ENCODE measurements at regions not wholly inside any gene's neighbourhood (a gene's known extent, or its start where the extent isn't known, plus 50 kb on each side); places are given as distances from the start of the nearest gene placed in this dataset.

DNA sequence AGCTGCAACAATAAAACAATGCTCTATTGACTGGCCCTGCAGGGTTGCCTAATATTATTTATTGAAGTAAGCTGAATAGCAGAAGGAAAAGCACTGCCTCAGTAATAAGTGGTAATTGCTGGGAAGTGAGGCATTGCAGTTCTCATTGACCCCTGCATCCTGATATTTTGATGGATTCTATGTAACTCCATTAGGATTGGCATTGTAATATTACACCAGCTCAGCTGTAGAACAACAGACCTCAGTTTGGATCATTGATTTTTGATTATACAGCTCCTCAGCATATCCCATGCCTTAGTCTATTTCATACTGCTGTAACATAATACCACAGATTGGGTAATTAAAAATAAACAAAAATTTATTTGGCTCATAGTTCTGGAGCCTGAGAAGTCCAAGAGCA is 650.6 kb upstream of the SALL1 start:
- no peak for DNase-seq (ENCODE audit: low read depth in 3 of 3)

DNA sequence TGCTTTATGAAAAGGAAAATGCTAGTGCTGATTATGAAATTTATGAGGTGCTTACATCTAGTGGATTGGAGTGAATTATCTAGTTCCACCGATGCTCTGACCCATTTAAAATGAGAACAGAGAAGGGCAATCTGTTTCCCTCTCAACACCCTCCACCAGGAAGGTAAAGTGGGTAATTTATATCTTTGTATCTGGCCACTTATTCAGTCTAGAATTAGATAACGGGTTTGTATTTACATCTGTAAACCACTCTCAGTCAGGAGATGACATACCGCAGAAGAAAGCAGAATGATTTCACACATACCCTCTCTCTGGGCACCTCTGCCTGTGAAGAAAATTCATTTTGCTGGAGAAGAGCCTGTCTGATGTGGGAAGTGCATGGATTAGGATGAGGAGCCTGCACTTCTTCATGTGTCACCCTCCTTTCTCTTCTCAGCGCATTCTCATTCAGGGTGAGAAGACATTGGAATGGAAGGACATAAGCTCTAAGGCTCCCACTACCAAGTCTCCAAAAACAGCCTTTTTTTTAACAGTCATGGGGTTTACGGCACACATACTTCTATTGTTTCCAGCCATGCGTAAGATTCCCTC is 646.7 kb upstream of the SALL1 start:
- DNase-seq (ENCODE audit: low read depth in 3 of 3), result no peak

DNA sequence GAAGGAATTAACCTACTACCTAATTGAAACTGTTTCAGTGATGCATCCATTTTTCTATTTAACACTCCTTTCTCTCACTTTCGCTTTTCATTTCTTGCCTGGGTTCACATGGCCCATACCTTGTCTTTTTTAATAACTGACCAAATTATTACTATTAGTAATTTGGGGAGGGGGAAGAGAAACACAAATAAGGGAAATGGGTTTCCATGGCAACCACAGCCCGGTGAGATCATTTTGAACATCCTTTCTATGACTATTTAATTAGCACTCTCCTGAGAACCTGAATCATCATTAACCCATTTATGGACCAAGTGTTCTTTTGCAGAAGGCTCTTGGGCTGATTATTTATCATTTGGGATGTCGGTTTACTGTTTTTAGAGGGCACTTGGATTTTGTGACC is 628.2 kb upstream of the SALL1 start:
- no peak for DNase-seq (ENCODE audit: low read depth in 3 of 3)

DNA sequence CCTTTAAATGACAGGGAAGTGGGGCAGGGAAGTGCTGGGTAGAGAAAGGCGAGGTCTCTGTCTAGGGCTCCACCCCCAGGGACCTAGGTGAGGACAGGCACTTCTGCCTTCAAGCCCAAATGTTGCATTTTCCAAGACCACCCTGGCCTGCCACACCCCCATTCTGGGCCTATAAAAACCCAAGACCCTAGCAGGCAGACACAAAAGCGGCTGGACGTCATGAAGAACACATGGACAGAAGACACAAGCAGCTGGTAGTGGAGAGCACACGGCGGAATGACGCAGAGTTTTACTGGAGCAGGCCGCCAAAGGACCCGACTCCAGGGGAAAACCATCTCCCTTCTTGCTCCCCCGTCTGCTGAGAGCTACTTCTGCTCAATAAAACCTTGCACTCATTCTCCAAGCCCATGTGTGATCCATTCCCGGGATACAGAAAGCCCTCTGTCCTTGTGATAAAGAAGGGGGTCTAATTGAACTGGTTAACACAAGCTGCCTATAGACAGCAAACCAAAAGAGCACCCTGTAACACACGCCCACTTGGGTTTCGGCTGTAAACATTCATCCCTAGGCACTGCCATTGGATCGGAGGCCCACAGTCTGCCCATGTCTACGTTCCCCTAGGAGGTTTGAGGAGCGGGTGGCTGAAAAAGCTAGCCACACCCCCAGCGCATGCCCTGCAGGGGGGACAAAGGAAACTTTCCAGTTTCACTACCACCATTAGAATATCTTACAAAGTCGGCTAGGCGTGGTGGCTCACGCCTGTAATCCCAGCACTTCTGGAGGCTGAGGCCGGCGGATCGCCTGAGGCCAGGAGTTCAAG is 622.2 kb upstream of the SALL1 start:
- DNase-seq (ENCODE audit: low read depth in 3 of 3), result no peak

DNA sequence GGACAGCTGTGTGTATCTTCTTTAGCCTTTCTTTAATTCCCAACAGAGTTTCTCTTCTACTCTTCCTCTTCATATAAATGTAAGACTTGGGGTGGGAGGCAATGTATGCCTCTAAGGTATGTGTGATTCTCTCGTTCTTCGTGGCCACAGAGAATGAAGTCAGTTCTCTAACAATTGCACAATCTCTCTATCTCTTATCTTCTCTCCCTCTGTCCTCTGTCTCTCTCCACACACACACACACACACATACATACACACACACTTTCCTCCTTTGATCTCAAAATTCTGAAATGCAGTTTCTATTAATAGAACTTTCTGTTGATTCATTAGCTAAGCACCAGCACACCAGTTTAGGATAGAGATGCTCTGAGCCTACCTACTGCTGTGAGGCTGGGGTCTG is 615.7 kb upstream of the SALL1 start:
- DNase-seq (ENCODE audit: low read depth in 3 of 3), result no peak

DNA sequence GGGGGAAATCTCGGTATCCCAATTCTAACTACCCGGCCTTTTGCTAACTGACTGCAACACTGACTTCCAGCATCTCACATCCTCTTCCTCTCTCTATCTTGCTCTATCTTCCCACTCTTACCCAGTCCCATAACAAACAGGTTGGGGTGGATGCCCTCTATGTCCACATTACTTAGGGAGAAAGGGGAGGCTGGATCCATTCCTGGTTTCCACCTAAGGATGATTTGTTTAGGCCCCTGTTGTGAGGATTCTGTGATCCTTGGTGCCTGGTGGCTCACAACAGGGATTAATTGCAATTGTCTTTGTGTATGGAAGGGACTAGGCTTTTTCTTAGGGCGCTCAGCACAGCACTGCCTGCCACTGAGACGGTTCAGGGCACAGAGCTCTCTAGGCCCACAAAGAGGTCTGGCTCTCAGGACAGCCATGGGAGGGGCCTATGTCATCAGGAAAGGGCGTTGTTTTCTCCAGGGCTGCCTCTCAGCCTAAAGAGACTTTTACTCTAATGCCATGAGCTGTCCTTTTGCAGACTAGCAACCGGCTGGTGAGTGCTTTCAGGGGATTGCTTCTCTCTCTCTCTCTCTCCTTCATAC is 612.1 kb upstream of the SALL1 start:
- DNase-seq (ENCODE audit: low read depth in 3 of 3), result no peak

DNA sequence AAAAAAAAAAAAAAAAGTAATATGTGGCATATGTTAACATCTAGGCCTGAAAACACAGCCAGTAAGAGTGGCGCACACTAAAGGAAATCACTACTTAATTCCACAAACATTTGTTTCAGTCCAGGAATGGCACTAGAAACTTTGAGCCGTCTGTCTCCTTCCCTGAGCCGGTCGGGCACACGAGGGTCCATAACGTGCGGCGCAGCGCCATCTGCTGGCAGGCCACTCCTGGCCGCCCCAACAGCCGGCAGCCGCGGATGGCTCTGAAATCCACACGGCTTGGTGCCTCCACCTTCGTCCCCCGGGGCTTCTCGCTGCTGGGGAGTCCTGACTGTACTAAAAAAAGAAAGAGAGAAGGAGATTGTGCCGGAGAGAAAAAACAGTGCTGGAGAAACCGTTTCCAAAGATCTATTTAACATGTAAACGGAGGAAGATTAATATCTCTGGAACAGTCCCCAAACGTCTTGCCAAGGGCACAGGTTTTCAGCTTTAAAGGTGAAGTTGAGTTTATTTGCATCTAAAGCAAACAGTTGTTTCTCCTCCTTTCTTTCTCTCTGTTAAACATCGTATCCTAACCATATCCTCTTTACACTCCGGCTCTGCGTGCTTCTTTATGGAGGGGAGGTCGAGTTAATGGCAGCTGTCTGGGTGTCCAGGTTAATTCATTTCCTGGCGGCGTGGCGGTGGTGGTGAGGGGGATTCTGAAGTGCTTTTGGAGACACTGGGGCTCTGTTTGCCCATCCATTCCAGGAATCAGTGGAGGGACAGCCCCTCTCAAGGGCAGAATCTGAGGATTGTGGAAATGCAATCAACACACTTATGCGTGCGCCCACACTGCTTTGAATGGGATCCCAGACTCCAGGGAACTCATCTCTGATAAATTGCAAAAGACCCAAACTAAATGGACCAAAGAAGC is 611.3 kb upstream of the SALL1 start:
- peak in 2 of 3 experiments; percentile 3 to 50 for DNase-seq (ENCODE audit: low read depth in 3 of 3)

DNA sequence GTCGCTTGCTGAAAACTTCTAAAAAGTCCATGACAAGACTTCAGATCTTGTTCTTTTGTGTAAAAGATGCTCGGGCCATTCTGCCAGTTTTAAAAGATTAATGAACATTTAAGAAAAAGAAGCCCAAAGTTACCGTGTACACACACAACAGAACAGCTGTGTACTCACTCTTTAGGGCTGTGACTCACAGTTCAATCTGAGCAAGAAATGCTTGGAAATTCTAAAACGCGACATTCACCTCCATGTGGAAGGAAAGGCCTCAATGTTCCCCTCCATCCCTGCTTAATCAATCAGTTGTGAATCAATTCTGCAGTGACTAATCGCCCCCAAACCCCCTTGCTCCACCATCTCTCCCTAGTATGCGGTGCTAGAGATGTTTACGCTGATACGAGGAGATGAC is 609.9 kb upstream of the SALL1 start:
- DNase-seq (ENCODE audit: low read depth in 3 of 3), result no peak

DNA sequence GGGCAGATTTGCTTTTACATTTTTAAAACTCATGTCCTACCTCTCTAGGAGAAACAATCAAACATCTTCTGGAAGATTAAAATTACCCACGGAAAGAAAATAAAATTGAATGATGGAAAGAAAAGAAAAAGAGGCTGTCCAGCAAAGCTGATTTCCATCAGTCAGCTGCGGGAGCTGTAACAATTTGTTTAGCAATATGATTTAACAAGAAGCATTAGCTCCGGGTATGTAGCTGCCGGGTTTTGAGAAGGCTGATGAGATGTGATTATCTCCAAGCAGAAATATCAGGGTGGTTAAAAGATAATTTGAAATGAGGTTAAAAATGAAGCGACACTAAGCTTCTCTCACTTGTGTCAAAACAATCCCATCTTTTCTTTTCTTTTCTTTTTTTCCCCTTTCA is 608.9 kb upstream of the SALL1 start:
- no peak for DNase-seq (ENCODE audit: low read depth in 3 of 3)

DNA sequence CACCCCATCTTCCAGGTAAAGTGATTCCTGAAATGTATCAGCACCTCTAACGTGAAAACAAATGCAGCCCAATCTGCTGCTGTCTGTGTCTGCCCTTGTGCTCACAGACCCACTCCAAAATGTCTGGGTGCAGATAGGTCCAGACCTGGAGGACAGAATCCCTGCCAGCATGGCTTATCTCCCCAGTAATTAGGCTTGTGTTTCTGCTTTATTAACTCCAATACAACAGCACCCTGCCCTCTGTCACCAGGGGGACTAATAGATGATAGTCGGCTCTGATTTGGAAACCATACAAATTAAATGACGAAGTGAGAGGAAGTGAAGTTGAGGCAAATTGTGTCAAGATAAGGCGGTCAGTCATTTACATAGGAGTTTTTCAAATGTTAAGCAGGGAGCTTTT is 608.3 kb upstream of the SALL1 start:
- no peak for DNase-seq (ENCODE audit: low read depth in 3 of 3)

DNA sequence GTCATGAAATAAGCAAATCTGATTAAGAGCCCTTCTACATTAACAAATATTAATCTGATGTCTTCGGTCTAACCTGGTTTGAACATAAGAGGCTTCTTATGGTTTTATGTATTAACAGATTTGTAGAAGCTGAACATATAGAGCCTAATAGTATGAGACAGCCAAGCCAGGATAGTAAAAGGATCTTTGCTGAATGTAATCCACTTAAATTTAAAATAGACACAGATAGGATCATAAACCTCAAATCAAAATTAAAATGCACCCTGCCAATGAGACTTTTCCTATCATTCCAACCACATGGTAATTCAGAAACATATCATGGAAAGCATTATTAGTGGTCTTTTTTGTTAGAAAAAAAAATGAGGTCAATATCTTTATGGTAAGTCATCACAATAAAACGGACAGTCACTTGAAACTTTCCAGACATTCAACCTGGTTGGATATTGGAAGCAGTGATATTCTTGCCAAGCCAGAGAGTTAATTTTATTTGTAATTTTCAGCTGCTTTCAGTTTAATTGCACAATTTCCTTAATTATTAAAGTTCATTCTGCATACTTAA is 606.9 kb upstream of the SALL1 start:
- no peak for DNase-seq (ENCODE audit: low read depth in 3 of 3)

DNA sequence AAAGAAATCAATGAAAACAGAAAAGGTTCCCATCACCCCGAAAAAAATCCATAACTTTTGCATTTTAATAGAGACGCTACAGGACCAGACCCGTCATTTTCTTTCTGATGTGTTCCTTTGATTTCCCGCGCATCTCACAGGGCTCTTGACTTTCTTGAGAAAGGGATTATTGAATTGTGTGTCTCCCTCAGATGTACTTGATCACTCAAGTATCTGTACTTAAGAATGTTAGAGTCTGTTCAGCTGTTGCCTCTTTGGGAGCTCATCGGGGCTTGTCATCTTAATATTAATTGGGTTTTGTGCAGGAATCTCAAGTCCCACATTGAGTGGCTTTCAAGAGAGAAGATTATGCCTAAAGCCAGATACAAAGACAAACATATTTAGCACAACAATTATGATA is 606.4 kb upstream of the SALL1 start:
- DNase-seq (ENCODE audit: low read depth in 3 of 3), result no peak

DNA sequence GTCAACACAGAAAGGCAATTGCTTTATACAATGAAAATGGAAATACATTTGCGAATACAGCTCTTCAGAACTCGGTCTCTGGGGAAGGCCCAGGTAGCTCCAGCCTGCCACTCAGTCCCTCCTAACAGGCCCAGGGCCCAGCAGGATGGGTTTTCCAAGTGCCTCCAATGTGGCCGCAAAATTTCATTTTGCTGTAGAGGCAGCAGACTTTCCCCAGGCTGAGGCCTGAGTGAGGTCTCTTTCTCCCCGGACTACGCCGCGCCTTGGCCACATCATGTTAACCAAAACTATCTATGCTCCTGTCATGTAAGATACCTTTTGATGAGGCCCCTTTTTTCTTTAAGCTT is 606.0 kb upstream of the SALL1 start:
- no peak for DNase-seq (ENCODE audit: low read depth in 3 of 3)

DNA sequence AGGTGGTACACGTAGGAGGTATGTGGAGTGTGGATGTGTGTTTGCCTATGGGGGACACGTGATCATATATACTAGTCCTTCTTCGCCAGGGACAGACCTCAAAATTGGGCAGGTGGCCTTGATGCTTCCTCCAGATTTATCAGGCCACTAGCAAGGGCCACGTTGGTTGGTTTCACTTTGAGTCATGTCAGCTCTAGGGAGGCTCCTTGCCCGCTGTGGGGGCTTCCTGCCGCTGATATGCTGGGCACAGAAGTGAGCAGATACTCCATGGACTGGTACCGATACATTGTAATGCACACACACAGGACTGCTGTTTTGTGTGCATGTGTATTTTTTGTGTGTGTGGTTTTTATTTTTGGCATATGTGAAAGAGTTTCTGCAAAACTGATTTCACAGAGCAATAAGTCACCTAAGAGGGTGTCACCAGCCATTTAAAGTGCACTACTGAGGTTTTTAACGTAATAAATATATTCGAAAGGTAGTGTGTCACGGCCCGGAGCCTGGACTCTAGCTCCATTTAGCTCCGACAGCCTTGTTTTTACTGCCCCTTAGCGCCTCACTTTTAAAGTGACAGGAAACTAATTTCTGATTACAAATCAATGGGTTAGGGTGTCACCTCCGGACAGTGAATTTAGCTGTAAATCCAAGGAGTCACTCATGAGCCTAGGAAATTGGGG is 605.5 kb upstream of the SALL1 start:
- no peak for DNase-seq (ENCODE audit: low read depth in 3 of 3)

DNA sequence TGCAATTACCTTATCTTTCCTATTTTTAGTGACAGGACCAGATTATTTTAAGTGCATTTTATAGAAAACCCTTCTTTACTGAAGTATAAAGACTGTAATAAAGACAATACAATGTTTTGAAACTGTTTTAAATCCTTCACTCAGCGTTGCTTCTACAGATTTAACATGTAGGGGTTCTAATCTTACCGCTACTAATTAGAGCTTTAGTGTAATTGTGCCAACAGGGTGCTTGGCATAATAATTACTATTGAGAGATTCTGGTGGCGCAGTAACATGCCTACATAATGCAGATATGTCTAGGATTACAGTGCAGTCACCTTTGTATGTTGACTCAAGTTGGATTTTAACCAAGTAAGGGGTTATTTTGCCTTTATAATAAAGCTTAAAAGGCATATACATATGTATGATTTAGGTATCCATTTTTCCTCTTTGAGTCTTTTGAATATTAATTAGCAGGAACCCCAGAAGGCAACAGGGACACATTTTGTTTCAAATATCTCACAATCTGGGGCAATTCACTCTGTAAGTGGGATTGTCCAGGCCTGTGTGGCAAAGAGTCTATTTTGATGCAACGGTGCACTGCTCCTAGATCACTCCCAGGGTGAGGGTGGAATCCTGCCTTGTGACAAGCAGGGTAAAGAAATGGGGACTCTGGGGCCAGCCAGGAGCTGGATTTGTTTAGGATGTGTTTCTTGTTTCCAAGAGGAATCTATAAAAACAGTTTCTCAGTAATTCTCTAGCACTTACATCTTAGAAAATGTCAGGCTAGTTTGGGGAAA is 604.7 kb upstream of the SALL1 start:
- no peak for DNase-seq (ENCODE audit: low read depth in 3 of 3)

DNA sequence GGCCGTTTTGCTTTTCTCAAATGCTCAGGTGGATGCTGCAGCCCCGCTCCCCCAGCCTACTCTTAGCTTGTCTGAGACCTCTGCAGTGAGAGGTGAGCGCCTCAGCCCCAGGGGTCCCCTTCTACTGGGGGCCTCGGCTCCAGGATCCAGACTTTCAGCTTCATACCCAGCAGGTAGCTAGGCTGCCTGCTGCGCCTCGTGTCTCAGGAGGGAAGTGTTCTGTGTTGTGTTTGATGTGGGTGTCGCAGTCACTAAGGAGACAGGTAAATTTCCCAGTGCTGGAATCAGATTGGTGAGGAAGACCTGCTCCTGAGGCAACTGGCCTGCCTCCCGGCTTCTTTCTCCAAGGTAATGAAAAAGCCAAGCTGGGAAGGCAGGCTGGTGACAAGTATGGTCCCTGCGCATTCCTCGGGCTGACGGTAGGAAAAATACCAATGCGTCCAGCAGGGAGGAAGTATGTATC is 604.0 kb upstream of the SALL1 start:
- DNase-seq (ENCODE audit: low read depth in 3 of 3), result no peak

DNA sequence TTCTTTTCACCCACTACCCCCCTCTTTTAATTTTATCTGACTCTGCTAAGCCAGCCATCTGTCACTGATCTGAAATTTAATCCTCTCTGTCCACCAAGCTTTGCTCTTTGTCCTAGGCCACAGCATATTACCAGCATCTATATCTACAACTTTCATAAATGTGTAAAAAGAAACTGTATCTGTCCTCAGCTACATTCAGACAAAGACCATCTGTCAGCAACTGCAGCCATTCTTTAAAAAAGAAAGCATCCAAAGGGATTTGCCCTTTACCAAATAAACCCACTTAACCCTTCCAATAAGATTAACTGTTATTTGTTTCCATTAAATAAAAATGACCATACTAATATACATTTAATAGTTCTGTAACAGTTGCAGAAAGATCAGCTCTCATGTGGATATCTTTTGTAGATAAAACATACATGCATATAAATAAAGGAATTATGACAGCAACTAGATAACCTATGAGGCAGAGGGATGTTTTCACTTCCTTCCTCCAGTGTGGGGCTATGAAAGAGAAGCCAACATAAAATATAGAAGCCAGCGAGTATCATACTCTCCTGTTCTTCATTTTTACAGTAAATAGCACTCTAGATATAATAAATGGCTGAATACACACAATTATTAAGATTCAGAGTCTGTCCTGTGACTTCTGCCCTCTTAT is 602.5 kb upstream of the SALL1 start:
- no peak for DNase-seq (ENCODE audit: low read depth in 3 of 3)

DNA sequence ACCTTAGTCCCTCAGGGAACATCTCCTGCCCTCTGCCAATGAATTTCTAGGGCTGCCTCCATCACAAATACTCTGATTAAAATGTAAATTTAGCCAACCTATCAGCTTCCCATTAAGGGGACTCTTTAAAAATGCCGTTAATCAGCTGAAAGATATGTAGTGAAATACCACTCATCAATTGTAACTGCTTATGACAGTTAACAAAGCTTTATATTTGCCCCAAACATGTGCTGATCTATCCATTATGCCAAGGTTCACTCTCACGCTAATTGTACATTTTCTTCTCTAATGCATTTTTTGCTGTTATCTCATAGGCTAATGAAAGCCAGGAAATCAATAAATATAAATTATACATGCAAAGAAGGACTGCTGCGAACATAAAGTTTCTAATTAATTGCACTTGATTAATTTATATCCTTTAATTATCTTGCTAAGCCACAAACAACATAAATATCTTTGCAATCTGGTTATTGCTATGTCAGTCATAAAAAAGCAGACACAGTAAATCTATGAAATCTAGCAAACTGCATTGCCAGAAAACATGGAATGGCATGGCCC is 601.4 kb upstream of the SALL1 start:
- DNase-seq (ENCODE audit: low read depth in 3 of 3), result no peak

DNA sequence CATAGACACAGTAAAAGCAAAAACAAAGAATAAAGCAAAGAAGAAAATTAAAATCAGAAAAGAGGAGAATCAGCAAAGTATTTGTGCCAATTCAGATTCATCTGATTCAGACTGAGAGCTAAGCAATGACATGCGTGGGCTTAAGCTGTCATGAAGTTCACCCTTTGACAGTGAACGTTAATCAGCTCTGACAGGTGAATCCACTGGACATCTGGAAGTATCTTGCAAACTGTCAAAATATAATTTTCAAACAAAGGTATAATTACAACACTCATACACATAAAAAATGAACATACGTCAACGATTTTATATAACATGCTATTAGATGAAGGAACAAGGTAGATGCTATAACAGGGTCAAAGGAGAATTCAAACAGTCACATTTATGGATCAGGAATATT is 596.3 kb upstream of the SALL1 start:
- no peak for DNase-seq (ENCODE audit: low read depth in 3 of 3)

DNA sequence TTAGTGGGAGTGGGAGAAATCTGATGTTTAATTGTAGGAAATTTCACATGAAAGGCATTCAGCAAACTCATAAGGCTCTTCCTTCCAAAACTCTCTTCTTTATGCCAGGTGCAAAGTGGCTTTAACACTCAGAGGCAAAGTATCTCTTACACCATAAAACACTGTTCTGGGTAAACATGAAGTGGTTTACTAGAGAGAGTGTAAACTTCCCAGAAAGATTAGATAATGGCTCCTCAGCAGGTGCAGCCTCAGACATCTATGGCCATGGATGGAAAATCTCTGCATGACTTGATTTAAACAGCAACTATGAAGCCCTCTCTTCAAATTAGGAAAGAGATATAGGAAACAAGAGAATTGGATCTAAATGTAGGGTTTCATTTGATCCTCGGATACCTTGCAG is 583.1 kb upstream of the SALL1 start:
- DNase-seq (ENCODE audit: low read depth in 3 of 3), result no peak
